B cell (primary cell): ENCODE measurements at regions not wholly inside any gene's neighbourhood (a gene's known extent, or its start where the extent isn't known, plus 50 kb on each side); places are given as distances from the start of the nearest gene placed in this dataset.

Source experiments
- ATAC-seq: fragments of 200-7000 bp; cut with Tn5 transposase; one replicate; pipeline ENCODE4 v1.10.0; 2021; ENCODE audit warnings: low read depth, mild to moderate bottlenecking, moderate number of reproducible peaks, moderate library complexity
- CTCF ChIA-PET: fragments of 350-600 bp; sonication (Branson Sonifier 250); formaldehyde crosslinking; loops from one replicate; lab custom pipeline; 2021; ENCODE audit warnings: antibody characterized with exemption, inconsistent platforms; lab: Charles Lee
- POLR2A ChIA-PET: fragments of 350-600 bp; sonication (Branson Sonifier 250); formaldehyde crosslinking; loops from one replicate; lab custom pipeline; 2021; ENCODE audit warnings: antibody characterized with exemption; lab: Charles Lee
- DNase-seq: peaks from one replicate; pipeline ENCODE4 v3.0.0; 2013
- H2AFZ ChIP-seq: 2 replicates; pipeline ENCODE4 v1.6.1; 2012; ENCODE audit warnings: mild to moderate bottlenecking, low read depth, low read length; ENCODE audit not compliant: insufficient read depth, poor library complexity, severe bottlenecking
- H3K27ac ChIP-seq, 2 donors: 1 replicate in 1 of 2; 2 replicates in 1 of 2; pipeline ENCODE4 v1.5.1; 2012 to 2013; ENCODE audit warnings: low read length in 2 of 2, mild to moderate bottlenecking in 2 of 2, moderate library complexity in 1 of 2
- H3K27me3 ChIP-seq, 4 experiments: fragments of 200-600 bp in 1 of 4; sonication (generic) in 1 of 4; replicated peaks in 1 of 4; 1 replicate in 2 of 4; 2 replicates in 2 of 4; pipeline versions ENCODE4 v1.6.1 to v1.7.0; 2013 to 2016; ENCODE audit warnings: low read length in 3 of 4, mild to moderate bottlenecking in 2 of 4, mixed read lengths in 1 of 4, moderate library complexity in 1 of 4; ENCODE audit not compliant: insufficient read depth in 4 of 4, control insufficient read depth in 3 of 4; ENCODE audit errors: control extremely low read depth in 1 of 4
- H3K36me3 ChIP-seq, 2 experiments: replicated peaks in 1 of 2; 1 replicate in 1 of 2; 2 replicates in 1 of 2; pipeline versions ENCODE4 v1.6.1 to v1.7.1; 2013; ENCODE audit warnings: low read length in 1 of 2; ENCODE audit not compliant: insufficient read depth in 2 of 2, control insufficient read depth in 1 of 2; ENCODE audit errors: control extremely low read depth in 1 of 2, extremely low read depth in 1 of 2
- H3K4me1 ChIP-seq, 2 donors: fragments of 200-600 bp in 1 of 2; sonication (generic) in 1 of 2; 1 replicate in 1 of 2; 2 replicates in 1 of 2; pipeline versions ENCODE4 v1.5.1 to v1.6.1; 2013 to 2017; ENCODE audit warnings: low read length in 2 of 2; ENCODE audit not compliant: control insufficient read depth in 2 of 2, insufficient read depth in 2 of 2
- H3K4me2 ChIP-seq: replicated peaks from 2 replicates; pipeline ENCODE3; 2012; ENCODE audit warnings: mild to moderate bottlenecking, low read depth, low read length; ENCODE audit not compliant: poor library complexity, severe bottlenecking
- H3K4me3 ChIP-seq, 5 experiments: fragments of 200-600 bp in 1 of 5; sonication (generic) in 1 of 5; 1 replicate in 3 of 5; 2 replicates in 2 of 5; pipeline versions ENCODE4 v1.5.1 to v1.7.0; 2011 to 2016; ENCODE audit warnings: low read length in 4 of 5, mild to moderate bottlenecking in 4 of 5, low read depth in 2 of 5, control low read depth in 1 of 5, moderate library complexity in 1 of 5; ENCODE audit not compliant: insufficient read depth in 1 of 5; ENCODE audit errors: control extremely low read depth in 1 of 5, extremely low read depth in 1 of 5
- H3K79me2 ChIP-seq: fragments of 200-600 bp; sonication (generic); one replicate; pipeline ENCODE4 v1.6.0; 2016; ENCODE audit warnings: low read length; ENCODE audit not compliant: control insufficient read depth, insufficient read depth
- H3K9ac ChIP-seq: fragments of 200-600 bp; sonication (generic); 2 replicates; pipeline ENCODE4 v1.6.1; 2017; ENCODE audit warnings: mild to moderate bottlenecking, low read length, moderate library complexity
- H3K9me3 ChIP-seq, 3 donors: one replicate each; pipeline versions ENCODE4 v1.6.1 to v1.7.1; 2013; ENCODE audit warnings: low read length in 2 of 3; ENCODE audit not compliant: control insufficient read depth in 2 of 3, insufficient read depth in 1 of 3; ENCODE audit errors: control extremely low read depth in 1 of 3
- H4K20me1 ChIP-seq: 2 replicates; pipeline ENCODE4 v1.6.0; 2012; ENCODE audit warnings: mild to moderate bottlenecking, low read length; ENCODE audit not compliant: insufficient read depth, control insufficient read depth, poor library complexity, severe bottlenecking
- H3K27ac Mint-ChIP-seq: one replicate; pipeline ENCODE4 v1.8.0; 2021; ENCODE audit warnings: mixed read lengths
- H3K27me3 Mint-ChIP-seq: one replicate; pipeline ENCODE4 v1.8.0; 2021; ENCODE audit warnings: mixed read lengths
- H3K4me1 Mint-ChIP-seq: one replicate; pipeline ENCODE4 v1.8.0; 2021; ENCODE audit warnings: mixed read lengths
- H3K4me3 Mint-ChIP-seq: one replicate; pipeline ENCODE4 v1.8.0; 2021; ENCODE audit warnings: mixed read lengths
- H3K9me3 Mint-ChIP-seq: one replicate; pipeline ENCODE4 v1.8.0; 2022; ENCODE audit warnings: mixed read lengths; ENCODE audit not compliant: insufficient read depth
- EZH2 ChIP-seq: IDR thresholded peaks from 2 replicates; pipeline ENCODE4 v1.6.1; 2012; ENCODE audit warnings: borderline replicate concordance, low read depth, mild to moderate bottlenecking, moderate library complexity, low read length; ENCODE audit not compliant: insufficient read depth, poor library complexity, severe bottlenecking
- WGBS: methylation state at CpG from one replicate; pipeline ENCODE4 v1.1.5; 2013; ENCODE audit warnings: missing lambda C conversion rate; ENCODE audit not compliant: insufficient coverage; 5-methylcytosine and 5-hydroxymethylcytosine counted together
- intact Hi-C: fragments of 100-400 bp; cut with micrococcal nuclease; formaldehyde crosslinking; loops from one replicate; pipeline ENCODE4 v1.10.0; 2022
- TF ChIP-seq, protein P1 (sequence below): fragments of 200-600 bp; IDR thresholded peaks from one replicate; pipeline ENCODE4 v1.8.0; 2022; ENCODE audit warnings: antibody characterized with exemption, mild to moderate bottlenecking

GRCh38 chr2:128557069-128557468 lies 238.4 kb upstream of the HS6ST1 start:
- Histone ChIP-seq H3K4me2 (no peak overlapping the region), H3K9ac (no peak overlapping the region), H3K36me3 (no peaks in the 10 kb centered on the region), H3K4me3 (no peak overlapping the region), H3K27ac (no peak overlapping the region), H3K9me3 (no peaks in the 10 kb centered on the region), H4K20me1 (no peaks in the 10 kb centered on the region), H3K79me2 (no peaks in the 10 kb centered on the region), H2AFZ (no peak overlapping the region), H3K27me3 (no peaks in the 10 kb centered on the region), H3K4me1 (no peaks in the 10 kb centered on the region)
- DNase-seq, result no peak
- Mint-ChIP-seq H3K27ac (no peak overlapping the region), H3K27me3 (peaks cover 15% of the 10 kb centered on the region), H3K4me1 (no peaks in the 10 kb centered on the region), H3K4me3 (no peak overlapping the region), H3K9me3 (no peaks in the 10 kb centered on the region)
- no peak for TF ChIP-seq EZH2
- TF ChIP-seq, protein P1, sequence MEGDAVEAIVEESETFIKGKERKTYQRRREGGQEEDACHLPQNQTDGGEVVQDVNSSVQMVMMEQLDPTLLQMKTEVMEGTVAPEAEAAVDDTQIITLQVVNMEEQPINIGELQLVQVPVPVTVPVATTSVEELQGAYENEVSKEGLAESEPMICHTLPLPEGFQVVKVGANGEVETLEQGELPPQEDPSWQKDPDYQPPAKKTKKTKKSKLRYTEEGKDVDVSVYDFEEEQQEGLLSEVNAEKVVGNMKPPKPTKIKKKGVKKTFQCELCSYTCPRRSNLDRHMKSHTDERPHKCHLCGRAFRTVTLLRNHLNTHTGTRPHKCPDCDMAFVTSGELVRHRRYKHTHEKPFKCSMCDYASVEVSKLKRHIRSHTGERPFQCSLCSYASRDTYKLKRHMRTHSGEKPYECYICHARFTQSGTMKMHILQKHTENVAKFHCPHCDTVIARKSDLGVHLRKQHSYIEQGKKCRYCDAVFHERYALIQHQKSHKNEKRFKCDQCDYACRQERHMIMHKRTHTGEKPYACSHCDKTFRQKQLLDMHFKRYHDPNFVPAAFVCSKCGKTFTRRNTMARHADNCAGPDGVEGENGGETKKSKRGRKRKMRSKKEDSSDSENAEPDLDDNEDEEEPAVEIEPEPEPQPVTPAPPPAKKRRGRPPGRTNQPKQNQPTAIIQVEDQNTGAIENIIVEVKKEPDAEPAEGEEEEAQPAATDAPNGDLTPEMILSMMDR, result no peak
- CTCF ChIA-PET, result no interaction called here
- WGBS, result 90% methylated on average over 6 of the region's 6 CpGs
- POLR2A ChIA-PET, result no interaction called here
- intact Hi-C loops, result no loop called here
- ATAC-seq, result no peak

- POLR2A ChIA-PET, result no interaction called here
These were observed 239.2 kb upstream of the HS6ST1 start for GRCh38 chr2:128557831-128558241.

More at GRCh38 chr2:128557831-128558241, 239.2 kb upstream of the HS6ST1 start:
- DNase-seq (no peak), ATAC-seq (no peak)
- Histone ChIP-seq H3K4me2 (no peak overlapping the region), H3K9me3 (no peaks in the 10 kb centered on the region), H3K79me2 (no peaks in the 10 kb centered on the region), H3K9ac (no peak overlapping the region), H3K4me1 (no peaks in the 10 kb centered on the region), H3K27me3 (no peaks in the 10 kb centered on the region), H2AFZ (no peak overlapping the region), H3K36me3 (no peaks in the 10 kb centered on the region), H3K4me3 (no peak overlapping the region), H3K27ac (no peak overlapping the region), H4K20me1 (no peaks in the 10 kb centered on the region)
- TF ChIP-seq, protein P1, result no peak
- TF ChIP-seq EZH2, result no peak
- Mint-ChIP-seq H3K4me3 (no peak overlapping the region), H3K27ac (no peak overlapping the region), H3K9me3 (no peaks in the 10 kb centered on the region), H3K27me3 (peaks cover 15% of the 10 kb centered on the region), H3K4me1 (no peaks in the 10 kb centered on the region)
- 78% methylated on average over 3 of the region's 4 CpGs for WGBS
- intact Hi-C loops, result no loop called here
- CTCF ChIA-PET, result no interaction called here
